GM12878 (cell line): ENCODE measurements at regions not wholly inside any gene's neighbourhood (a gene's known extent, or its start where the extent isn't known, plus 50 kb on each side); places are given as distances from the start of the nearest gene placed in this dataset.

Experiments used
- CTCF ChIP-seq, 3 experiments: IDR thresholded peaks in 2 of 3; conservative IDR thresholded peaks in 1 of 3; 2 replicates each; pipeline ENCODE4 v1.5.1; 2011; ENCODE audit warnings: low read depth in 3 of 3, low read length in 3 of 3, mild to moderate bottlenecking in 3 of 3, control low read depth in 2 of 3, moderate library complexity in 2 of 3, inconsistent platforms in 1 of 3, mixed read lengths in 1 of 3; ENCODE audit not compliant: control insufficient read depth in 2 of 3, insufficient read depth in 1 of 3; ENCODE audit errors: extremely low read depth in 1 of 3
- EP300 ChIP-seq, 2 experiments: fragments of 150-350 bp in 1 of 2; IDR thresholded peaks; 2 replicates each; pipeline ENCODE4 v1.6.1; 2011 to 2012; ENCODE audit warnings: low read depth in 2 of 2, low read length in 2 of 2, borderline replicate concordance in 1 of 2, improper control_type of control experiment in 1 of 2, inconsistent platforms in 1 of 2; ENCODE audit not compliant: control insufficient read depth in 1 of 2
- EZH2 ChIP-seq: IDR thresholded peaks from 2 replicates; pipeline ENCODE4 v1.6.1; 2012; ENCODE audit warnings: low read depth, mild to moderate bottlenecking, control low read depth, inconsistent platforms, low read length, borderline replicate concordance; ENCODE audit not compliant: control insufficient read depth
- MXI1 ChIP-seq: fragments of 150-350 bp; IDR thresholded peaks from 2 replicates; pipeline ENCODE4 v1.6.1; 2011; ENCODE audit warnings: low read depth, mild to moderate bottlenecking, inconsistent platforms, low read length, improper control_type of control experiment
- SREBF2 ChIP-seq: IDR thresholded peaks from 2 replicates; pipeline ENCODE4 v1.6.1; 2012; ENCODE audit warnings: mild to moderate bottlenecking, low read length
- SUPT20H ChIP-seq: IDR thresholded peaks from 2 replicates; pipeline ENCODE4 v1.6.1; 2011; ENCODE audit warnings: low read depth, mild to moderate bottlenecking, low read length, moderate library complexity, borderline replicate concordance; ENCODE audit not compliant: control insufficient read depth
- ZNF24 ChIP-seq: fragments of 450-650 bp; IDR thresholded peaks from 2 replicates; pipeline ENCODE4 v1.6.1; 2017; ENCODE audit warnings: antibody characterized with exemption, mild to moderate bottlenecking

DNA sequence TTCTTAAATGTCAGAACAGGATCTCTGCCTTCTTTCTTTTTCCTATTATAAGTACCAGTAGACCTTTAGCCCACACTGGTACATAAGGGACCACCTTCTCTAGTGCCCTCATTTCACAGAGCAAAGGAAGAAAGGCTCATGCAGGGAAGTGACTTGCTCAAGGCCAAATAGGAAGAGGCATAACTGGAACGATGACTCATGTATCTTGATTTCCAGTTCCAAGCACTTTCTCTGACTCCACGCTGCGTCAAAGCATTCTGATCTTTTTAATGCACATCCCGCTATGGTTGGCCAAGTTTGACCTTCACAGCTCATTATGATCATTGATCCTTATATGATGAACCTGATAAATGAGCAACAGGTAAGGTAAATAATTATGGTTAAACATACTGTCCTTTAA is 542.0 kb downstream of the GBA3 start:
- TF ChIP-seq EP300 (IDR thresholded peaks at IDR 0.05; ENCODE audit: borderline replicate concordance in 1 of 2, control insufficient read depth in 1 of 2, low read depth in 2 of 2, low read length in 2 of 2) (no peak), SREBF2 (no peak), CTCF (IDR thresholded peaks at IDR 0.05 in 2 of 3, conservative IDR thresholded peaks at IDR 0.05 in 1 of 3; ENCODE audit: control insufficient read depth in 2 of 3, extremely low read depth in 1 of 3, insufficient read depth in 1 of 3, low read depth in 3 of 3, low read length in 3 of 3) (no peak), EZH2 (no peak), MXI1 (no peak), ZNF24 (no peak), SUPT20H (no peak)
